ENCODE measurements at regions not wholly inside any gene's neighbourhood (a gene's known extent, or its start where the extent isn't known, plus 50 kb on each side); places are given as distances from the start of the nearest gene placed in this dataset.

DNA sequence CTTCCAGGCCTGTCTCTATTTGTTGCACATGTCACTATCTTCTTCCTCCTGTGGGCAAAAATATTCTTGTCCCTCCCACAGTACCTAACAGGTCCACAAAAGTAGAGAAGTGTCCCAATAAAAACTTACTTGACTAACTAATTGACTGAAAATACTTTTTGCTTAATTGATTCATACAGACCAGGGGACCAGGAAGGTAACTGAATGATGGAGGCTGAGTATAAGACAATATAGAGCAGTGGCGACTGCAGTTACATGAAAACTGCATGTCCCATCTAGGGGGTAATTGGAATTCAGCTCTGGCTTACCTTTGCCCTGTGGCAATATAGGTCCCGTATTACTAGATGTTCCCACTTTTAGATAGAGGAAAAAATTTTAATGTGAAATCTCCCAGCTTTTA is 112.9 kb upstream of the CREB1 start:
- TF ChIP-seq SIN3A (IDR thresholded peaks at IDR 0.05; ENCODE audit: borderline replicate concordance, insufficient read depth, low read length) = no peak
- TF ChIP-seq TAF1 (IDR thresholded peaks at IDR 0.05; ENCODE audit: borderline replicate concordance, insufficient read depth, low read length) = no peak
- TF ChIP-seq, protein P1, sequence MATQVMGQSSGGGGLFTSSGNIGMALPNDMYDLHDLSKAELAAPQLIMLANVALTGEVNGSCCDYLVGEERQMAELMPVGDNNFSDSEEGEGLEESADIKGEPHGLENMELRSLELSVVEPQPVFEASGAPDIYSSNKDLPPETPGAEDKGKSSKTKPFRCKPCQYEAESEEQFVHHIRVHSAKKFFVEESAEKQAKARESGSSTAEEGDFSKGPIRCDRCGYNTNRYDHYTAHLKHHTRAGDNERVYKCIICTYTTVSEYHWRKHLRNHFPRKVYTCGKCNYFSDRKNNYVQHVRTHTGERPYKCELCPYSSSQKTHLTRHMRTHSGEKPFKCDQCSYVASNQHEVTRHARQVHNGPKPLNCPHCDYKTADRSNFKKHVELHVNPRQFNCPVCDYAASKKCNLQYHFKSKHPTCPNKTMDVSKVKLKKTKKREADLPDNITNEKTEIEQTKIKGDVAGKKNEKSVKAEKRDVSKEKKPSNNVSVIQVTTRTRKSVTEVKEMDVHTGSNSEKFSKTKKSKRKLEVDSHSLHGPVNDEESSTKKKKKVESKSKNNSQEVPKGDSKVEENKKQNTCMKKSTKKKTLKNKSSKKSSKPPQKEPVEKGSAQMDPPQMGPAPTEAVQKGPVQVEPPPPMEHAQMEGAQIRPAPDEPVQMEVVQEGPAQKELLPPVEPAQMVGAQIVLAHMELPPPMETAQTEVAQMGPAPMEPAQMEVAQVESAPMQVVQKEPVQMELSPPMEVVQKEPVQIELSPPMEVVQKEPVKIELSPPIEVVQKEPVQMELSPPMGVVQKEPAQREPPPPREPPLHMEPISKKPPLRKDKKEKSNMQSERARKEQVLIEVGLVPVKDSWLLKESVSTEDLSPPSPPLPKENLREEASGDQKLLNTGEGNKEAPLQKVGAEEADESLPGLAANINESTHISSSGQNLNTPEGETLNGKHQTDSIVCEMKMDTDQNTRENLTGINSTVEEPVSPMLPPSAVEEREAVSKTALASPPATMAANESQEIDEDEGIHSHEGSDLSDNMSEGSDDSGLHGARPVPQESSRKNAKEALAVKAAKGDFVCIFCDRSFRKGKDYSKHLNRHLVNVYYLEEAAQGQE (IDR thresholded peaks at IDR 0.05; ENCODE audit: insufficient read depth in 1 of 2, low read depth in 2 of 2, low read length in 2 of 2) = no peak
- TF ChIP-seq POLR2AphosphoS5 (IDR thresholded peaks at IDR 0.05; ENCODE audit: low read depth, low read length) = no peak
- TF ChIP-seq FOXP2 (optimal IDR thresholded peaks at IDR 0.05; ENCODE audit: borderline replicate concordance, extremely low read depth, extremely low read length, insufficient read depth) = no peak

- TF ChIP-seq, protein P1 (IDR thresholded peaks at IDR 0.05; ENCODE audit: insufficient read depth in 1 of 2, low read depth in 2 of 2, low read length in 2 of 2) = no peak
- TF ChIP-seq TAF1 (IDR thresholded peaks at IDR 0.05; ENCODE audit: borderline replicate concordance, insufficient read depth, low read length) (no peak), POLR2AphosphoS5 (IDR thresholded peaks at IDR 0.05; ENCODE audit: low read depth, low read length) (no peak), SIN3A (IDR thresholded peaks at IDR 0.05; ENCODE audit: borderline replicate concordance, insufficient read depth, low read length) (no peak), FOXP2 (optimal IDR thresholded peaks at IDR 0.05; ENCODE audit: borderline replicate concordance, extremely low read depth, extremely low read length, insufficient read depth) (no peak)
Observed at GRCh38 chr2:207417301-207417718, 112.5 kb upstream of the CREB1 start.

DNA sequence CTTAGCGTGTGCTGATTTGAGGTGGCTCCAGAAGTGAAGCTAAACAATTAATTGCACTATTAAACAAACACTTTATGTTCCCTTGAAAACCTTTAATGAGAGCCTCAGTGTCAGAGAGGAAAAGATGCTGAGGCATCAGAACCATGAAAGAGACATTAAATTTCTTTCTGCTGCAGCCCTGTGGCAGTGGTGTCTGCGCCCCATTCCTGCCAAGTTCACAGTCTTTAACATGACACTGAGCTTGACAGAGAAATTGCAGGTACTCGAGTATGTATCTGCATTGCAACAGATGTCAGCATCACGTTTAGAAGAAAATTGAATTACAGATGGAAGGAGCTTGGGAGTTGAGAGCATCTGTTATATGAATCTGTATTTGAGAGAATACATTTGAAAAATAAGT is 111.3 kb upstream of the CREB1 start:
- no peak for TF ChIP-seq FOXP2 (optimal IDR thresholded peaks at IDR 0.05; ENCODE audit: borderline replicate concordance, extremely low read depth, extremely low read length, insufficient read depth)
- no peak for TF ChIP-seq POLR2AphosphoS5 (IDR thresholded peaks at IDR 0.05; ENCODE audit: low read depth, low read length)
- TF ChIP-seq, protein P1 (IDR thresholded peaks at IDR 0.05; ENCODE audit: insufficient read depth in 1 of 2, low read depth in 2 of 2, low read length in 2 of 2) = no peak

DNA sequence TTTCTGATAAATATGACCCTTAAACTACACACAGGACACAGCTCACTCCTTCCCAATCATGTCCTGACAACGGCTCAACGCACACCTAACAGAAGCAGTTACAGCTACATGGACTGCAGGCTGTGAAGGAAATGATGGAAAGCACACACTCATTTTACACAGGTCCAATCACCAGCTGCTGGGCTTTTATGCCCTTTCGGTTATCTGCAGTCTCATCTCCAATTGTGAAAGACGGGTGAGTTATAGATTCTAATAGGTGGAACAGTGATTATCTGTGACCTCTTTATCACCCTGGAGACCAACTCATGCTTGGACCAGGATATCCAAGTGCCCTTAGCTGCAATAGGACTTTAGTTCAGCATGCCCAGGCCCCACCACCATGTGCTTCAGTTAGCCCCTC is 110.4 kb upstream of the CREB1 start:
- TF ChIP-seq POLR2AphosphoS5 (IDR thresholded peaks at IDR 0.05; ENCODE audit: low read depth, low read length) = no peak
- no peak for TF ChIP-seq SIN3A (IDR thresholded peaks at IDR 0.05; ENCODE audit: borderline replicate concordance, insufficient read depth, low read length)
- TF ChIP-seq TAF1 (IDR thresholded peaks at IDR 0.05; ENCODE audit: borderline replicate concordance, insufficient read depth, low read length) = no peak
- no peak for TF ChIP-seq FOXP2 (optimal IDR thresholded peaks at IDR 0.05; ENCODE audit: borderline replicate concordance, extremely low read depth, extremely low read length, insufficient read depth)
- TF ChIP-seq, protein P1 (IDR thresholded peaks at IDR 0.05; ENCODE audit: insufficient read depth in 1 of 2, low read depth in 2 of 2, low read length in 2 of 2) = no peak

- TF ChIP-seq POLR2AphosphoS5 (IDR thresholded peaks at IDR 0.05; ENCODE audit: low read depth, low read length) (no peak), SIN3A (IDR thresholded peaks at IDR 0.05; ENCODE audit: borderline replicate concordance, insufficient read depth, low read length) (no peak), FOXP2 (optimal IDR thresholded peaks at IDR 0.05; ENCODE audit: borderline replicate concordance, extremely low read depth, extremely low read length, insufficient read depth) (no peak), TAF1 (IDR thresholded peaks at IDR 0.05; ENCODE audit: borderline replicate concordance, insufficient read depth, low read length) (no peak)
- TF ChIP-seq, protein P1 (IDR thresholded peaks at IDR 0.05; ENCODE audit: insufficient read depth in 1 of 2, low read depth in 2 of 2, low read length in 2 of 2) = no peak
Observed at GRCh38 chr2:207421671-207422070, 108.1 kb upstream of the CREB1 start.
